ENCODE measurements at regions not wholly inside any gene's neighbourhood (a gene's known extent, or its start where the extent isn't known, plus 50 kb on each side); places are given as distances from the start of the nearest gene placed in this dataset.

DNA sequence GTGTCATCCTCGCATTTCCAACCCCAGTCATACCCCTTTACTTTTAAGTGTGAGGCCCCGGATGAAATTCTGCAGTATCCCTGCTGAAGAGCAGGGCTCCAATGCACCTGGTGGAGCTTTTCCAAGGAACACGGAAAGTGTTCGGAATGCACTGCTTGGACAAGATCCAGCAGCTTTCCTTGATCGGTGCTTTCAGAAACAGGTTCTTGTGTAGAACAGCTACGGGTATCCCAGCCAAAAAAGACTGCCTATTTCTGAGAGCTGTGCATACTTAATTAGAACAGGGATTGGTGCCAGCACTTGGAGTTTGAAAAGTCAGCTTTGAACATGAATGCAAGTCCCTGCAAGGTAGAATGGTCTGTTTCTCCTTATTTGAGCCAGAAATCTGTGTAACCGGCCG lies 87.2 kb upstream of the C1QTNF9B start:
- no peak for DNase-seq

DNA sequence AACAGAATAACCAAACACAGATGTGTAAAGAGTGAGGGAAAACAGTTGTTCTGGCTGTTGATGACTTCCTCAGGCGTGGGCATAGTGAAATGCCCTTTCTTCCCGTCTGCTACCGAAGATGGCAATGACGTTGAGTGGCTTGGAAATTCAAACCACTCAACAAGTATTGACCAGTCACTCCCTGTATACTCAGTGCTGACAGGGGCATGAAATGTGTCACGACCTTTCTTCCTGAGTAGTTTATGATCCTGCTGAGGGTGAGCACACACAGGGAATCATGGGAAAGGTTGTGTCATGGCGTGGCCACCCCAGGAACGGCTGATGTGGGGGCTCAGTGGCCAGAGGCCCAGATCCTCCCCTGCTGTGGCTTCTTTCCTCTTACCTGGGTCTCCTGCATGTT lies 87.8 kb upstream of the C1QTNF9B start:
- DNase-seq, result no peak

DNA sequence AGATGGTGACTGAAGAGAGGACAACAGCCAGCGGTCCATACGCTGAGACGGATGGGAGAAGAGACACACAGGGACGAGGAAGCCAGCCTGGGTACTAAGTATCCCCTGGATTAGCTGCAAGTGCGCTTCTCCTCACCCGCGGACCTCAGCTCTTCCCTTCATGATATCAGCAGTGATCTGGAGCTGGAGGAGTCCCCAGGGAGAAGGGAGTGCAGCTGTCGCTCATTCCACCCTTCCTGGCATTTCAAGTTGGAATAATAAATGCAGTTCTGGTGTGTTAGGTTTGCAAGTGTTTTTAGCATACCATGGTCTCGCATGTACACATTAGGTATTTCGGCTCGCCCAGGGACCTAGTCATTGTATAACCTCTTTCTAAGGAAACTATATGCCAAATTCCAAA lies 88.5 kb upstream of the C1QTNF9B start:
- DNase-seq, result no peak

DNA sequence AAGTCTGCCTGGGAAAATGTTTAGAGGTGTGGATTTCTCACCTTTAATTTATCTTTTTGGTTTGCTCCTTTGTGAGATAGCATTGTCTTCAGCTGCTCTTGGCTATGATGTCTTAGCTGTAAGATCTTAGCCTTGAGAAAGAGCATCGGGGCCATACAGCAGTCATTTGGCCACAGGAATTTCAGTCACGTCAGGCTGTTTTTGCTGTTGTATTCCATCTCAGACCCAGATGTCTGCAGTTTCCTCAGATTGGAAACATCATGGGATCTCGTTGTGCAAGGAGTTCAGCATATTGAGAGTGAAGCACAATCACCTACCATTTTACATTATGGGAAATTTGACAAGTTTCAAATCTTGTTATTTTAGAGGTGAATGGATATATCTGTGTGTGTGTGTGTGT lies 89.3 kb upstream of the C1QTNF9B start:
- DNase-seq, result no peak

DNA sequence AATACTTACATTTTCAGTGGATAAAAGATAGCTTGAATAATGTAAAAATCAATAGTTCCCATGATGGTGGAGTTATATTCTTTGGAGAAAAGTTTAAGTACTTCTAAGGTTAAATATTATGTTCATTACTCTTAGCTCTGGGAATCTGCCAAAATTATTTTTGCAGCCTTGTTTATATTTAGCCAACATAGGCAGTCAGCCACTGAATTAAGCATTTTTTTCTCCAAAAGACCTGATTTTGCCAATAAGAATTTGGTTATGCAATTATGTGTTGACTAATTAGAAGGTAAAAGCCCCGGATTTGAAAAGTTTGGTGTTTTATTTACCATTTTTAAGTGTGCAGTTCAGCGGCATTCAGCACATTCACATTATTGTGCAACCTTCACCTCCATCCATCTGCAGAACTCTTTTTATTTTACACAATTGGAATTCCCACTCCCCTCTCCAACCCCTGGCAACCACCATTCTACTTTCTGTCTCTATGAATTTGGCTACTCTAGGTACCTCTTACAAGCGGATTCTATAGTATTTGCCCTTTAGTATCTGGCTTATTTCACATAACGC lies 90.1 kb upstream of the C1QTNF9B start:
- no peak for DNase-seq

DNA sequence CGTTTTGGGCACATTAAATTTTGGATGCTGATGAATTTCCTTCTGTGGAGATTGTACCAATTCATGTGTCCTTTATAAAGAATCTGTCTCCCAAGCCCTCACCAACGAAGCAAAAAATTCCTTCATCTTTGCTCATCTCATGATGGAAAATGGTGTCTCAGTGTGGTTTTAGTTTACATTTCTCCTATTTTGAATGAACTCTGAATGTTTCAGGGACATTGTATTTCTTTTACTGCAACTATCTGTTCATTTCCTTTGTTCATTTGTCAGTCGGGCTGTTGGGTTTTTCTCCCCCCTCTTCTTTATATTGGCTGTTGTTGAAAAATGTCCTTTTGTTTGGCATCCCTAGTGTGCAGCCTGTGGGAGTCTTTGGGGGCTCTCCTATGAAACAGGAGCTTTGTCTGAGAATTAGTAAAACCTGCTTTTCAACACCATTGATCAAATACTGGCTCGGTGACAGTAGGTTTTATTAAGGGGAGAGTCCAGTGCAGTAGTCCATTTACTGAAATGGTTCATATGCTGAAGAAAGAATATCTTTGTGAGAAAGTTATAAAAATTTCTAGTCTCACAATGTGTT lies 91.3 kb upstream of the C1QTNF9B start:
- no peak for DNase-seq

DNA sequence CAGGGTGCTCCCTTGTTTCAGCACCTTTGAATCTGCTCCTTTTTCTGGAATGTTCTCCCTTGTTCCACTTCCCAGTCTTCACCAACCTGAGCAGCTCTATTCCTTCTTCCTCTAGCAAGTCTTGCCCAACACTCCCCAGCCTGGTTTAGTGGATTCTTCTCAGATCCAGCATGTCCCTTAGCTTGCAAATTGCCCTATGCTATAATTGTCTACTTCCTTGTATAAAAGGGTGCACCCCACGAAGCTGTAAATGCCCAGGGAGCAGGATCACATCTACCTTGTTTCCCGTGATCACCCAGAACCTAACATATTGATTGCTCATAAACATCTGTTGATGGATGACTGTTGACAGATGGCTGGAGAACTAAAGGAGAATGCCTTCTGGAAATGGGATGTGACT lies 93.2 kb upstream of the C1QTNF9B start:
- DNase-seq, result no peak

DNA sequence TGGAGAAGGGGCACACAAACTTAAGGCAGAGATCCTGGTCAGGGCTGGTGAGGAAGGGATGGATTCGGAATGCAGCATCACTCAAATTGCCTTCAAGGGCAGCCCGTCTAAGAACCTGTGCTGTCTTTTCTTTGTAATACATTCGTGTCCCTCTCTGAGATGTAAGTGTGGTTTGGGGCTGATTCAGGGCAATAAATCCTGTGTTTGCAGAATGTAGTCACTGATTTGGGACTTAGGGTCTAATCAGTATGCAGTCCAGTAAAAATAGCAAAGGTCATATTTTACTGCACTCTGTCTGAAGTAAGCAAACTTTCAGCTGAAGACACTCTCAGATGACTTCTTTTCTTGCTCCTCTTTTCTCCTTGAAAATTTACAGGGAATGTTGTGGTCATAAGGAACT lies 93.8 kb upstream of the C1QTNF9B start:
- DNase-seq, result no peak

DNA sequence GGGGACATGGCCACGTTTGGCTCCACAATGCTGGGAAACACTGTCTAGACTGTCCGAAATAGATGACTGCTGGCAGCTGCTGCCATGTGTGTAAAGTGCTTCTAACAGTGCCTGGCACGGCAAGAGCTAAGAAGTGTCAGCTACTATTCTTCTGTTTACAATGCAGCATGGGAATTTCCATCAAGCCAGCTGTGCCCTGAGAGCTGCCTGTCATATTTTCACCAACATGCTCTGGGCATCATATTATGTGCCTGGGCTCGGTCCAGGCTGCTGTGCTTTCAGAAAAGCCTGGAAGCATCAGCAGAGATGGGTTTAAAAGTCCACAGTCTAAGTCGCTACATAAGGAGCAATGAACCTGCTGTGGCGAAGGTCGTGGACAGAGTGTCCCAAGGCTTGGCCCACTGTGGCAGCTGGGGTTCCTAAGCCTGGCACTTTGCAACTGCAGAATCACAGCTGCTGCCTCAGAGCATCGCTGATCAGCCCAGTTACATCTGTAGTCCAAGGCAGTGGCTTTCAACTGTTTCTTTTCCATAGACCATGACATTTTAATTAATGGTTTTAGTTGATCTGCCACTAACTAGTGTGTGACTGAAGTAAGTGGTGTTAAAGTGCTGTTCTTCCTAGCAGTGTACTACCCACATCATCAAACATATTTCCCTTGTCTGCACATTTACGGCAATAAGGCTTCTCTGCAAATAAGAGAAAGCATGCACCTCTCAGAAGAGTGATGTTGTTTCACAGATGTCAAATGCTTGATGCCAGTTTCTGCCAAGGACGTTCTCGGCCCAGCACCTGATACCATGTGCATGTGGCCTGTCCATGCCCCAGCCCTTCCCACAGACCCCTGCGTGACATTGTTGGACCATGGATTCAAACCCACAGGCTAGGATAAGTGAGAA lies 95.7 kb upstream of the C1QTNF9B start:
- no peak for DNase-seq

DNA sequence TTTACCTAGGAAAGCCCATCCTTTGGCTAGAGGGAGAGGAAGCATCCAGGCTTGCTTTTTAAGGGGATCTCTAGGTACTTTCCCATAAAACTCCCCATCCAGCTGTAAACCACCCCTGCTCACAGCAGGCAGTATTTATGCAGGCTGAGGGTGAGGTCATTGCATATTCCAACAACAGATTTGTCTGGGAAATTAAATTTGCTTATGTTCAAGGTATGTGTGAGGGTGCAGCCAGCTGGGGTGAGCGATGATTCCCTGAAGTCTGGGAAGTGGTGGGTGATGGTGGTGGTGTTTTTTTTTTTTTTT lies 96.3 kb upstream of the C1QTNF9B start:
- no peak for DNase-seq

DNA sequence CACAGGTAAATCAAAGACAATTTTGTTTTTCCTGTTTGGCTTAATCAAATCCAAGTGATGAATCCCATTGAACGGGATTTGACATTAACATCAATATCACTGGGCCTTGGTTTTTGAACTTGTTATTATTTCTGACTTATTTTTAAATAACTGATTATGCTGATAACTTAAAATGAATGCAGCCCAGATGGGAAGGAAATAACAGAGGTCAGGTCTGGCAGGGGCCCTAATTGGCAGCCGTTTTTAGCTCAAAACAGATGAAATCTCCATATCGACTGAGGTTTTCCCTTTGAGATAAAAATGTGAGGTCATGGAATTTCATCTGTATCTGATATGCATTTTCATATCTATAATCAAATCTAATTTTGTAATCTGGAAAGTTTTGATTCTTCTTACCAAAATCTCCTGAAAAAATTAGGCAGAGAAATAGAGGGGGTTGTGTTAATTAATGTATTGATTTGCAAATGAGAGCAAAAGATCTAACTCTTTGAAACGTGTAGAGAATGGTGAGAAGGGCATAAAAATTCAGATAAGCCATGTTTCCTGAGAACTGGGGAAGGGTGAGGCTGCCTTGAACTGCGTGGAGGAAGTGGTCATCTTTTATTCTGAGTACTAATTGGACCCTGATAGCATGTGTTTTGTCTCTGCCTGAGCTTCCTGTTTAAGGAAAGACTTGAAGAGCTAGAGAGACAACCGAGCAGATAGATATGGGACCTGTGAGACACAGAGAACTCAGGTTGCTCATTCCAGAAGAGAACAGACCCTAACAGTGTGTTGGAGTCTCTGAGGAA lies 98.2 kb upstream of the C1QTNF9B start:
- no peak for DNase-seq

DNA sequence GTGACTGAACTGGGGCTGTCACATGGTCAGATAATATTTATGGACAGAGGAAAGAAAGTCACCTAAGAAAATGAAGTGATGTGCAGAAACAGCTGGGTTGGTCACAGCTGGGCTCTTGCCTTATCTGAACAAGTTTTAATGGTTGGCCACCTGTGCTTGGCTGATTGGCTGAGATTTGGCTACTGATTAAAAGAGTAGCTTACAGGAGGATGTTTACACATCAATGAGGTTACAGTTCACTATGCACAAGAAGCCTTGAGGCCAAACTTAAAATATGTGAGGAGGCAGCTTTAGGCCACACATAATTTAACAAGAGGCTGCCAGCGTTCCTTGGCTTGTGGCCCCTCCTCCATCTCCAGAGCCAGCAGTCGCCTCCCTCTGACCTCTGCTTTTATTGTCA lies 99.2 kb upstream of the C1QTNF9B start:
- no peak for DNase-seq

DNA sequence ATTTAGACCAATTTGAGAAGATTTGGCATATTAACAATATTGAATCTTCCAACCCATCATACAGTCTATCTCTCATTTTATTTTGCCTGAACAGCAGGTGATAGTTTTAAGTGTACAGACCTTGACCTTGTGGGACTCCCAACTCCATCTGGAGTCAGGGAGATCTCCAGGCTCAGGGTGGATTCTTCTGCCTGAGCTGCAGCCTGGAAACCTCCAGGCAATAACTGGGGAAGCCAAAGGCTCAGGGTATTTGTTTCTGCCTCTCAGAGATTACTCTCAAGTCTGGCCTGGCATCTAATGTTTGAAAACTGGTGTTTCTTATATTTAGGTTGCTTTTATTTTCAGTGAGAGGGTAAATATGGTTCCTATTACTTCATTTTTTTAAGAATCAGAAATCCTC lies 102.1 kb upstream of the C1QTNF9B start:
- DNase-seq, result no peak

DNA sequence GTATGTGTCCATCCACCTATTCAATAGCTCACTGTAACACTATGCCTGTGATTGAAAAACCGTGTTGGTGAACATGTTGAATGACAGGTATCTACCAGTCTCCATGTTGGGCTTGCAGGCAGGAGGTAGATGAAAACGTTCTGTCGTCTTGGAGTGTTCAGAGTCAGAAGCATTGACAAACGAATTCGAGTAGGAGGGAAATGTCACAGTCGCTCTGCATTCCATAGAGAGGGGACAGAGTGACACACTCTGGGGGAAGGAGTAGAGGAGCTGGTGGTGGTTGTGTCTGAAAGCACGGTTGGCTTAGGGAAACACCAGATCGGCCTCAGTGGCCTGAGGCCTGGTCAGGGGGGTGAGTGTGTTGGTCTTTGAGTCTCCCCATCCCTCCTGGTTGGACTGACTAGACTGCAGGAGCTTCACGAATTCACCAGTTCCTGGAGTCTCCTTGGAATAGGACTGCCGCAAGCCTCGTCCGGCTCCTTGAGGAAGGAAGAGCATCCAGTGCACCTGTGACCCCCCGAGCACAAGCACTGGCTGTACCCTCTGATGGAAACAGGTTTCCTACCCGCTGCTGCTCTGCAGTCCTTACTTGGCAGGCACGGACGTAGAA lies 105.0 kb upstream of the C1QTNF9B start:
- DNase-seq, result no peak

DNA sequence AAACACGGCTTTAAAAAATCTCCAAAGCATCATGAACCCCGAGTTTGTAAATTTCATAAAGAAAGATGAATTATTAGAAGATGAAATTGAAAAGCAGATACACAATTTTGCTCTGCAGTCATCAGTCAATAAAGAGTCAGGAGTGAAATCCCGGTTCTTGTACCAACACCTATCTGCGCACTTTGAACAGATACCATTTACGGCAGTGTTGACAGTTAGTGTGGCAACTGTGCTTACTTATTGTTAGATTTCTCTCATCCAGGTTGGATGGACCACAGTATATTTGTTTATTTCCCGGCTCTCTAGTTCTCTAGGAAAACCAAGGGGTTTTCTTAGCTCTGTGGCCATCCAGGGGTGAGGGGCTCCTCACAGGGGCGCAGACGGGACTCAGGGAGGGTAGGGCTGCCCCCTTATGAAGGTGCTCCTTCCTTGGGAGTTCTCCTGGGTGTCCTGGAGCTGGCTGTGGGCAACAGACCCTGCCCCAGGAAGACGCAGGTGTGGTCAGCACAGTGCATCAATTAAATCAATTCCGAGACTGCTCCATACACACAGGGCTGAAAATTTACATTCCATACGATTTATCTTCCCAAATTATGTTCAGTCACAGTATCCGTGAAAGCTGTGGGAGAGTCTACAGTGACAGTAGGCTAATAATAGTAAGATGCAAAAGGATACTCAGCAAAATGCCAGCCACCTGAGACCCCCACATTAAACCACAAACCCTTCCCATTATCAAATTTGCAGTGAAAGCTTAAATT lies 107.0 kb upstream of the C1QTNF9B start:
- DNase-seq, result no peak

DNA sequence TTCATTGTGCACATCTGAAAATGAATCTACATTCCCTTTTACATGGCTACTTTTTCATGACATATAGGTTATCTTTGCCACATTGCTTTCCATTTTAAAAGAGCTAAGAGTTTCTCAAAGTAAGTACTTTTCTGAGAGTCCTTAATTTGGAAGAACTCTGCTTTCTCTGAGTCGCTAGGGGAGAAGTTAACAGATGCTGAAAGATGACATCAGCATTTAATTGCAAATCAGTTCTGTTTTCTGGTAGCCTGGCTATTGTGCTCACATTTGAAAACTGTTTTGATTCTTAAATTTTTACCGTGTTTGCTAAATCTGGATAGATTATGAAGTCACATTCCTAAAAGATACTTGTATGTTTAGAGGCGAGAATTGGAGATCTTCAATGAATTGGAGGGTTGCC lies 107.7 kb upstream of the C1QTNF9B start:
- no peak for DNase-seq

DNA sequence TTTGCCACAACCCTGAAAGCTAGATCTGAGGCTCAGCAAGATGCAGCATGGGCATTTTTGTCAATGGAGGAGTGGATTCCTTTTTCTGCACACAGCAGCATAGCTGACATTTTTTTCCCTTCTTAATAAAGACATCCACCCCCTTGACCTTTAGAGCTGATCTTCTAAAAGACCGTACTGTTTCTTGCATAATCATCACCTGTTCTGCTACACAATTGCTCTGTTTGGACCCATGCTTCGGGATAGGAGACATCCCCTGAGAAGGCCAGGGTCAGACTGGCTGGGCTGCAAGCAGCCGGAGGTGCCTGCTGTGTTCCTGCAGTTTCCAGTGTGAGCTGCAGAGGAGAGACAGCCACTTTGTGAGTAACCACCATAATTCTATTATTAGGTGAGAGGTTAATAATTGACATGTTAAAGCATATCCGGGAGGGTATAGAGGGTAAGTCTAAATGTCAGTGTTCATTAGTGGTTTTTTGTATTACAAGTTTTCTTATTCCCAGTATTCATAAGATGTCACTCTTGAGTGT lies 108.5 kb upstream of the C1QTNF9B start:
- no peak for DNase-seq

DNA sequence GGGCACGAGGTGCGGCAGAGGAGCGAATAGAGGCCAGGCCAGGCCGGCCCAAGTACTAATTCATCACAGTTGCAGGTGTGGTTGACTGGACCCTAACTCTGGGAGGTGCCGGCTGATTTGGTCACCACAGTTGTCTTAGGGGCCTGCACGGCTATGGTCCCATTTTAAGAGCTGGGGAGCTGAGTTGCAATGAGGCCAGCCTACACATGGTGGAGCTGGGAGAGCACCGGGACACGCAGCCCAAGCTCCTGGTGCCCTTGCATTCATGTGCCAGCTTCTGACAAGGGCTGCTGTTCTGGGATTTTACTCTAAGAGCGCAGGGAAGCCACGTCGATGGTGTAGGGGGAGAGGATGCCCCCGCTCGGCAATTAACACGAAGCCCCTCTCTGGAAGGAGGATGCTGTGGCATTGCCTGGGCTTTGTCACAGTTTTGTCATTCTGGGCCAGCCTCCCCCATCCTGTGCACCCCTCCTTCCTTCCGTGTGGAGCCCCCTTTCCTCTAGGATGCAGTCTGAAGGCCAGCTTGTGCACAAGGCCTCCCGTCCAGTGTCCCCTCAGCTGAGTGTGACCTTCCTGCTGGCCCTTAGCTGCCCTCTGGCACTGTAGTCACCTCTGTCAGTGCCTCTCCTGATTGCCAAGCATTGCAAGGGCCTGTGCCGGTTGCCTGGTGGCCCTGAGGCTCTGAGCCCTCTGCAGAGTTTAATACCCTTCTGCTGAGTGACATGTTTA lies 109.4 kb upstream of the C1QTNF9B start:
- no peak for DNase-seq

DNA sequence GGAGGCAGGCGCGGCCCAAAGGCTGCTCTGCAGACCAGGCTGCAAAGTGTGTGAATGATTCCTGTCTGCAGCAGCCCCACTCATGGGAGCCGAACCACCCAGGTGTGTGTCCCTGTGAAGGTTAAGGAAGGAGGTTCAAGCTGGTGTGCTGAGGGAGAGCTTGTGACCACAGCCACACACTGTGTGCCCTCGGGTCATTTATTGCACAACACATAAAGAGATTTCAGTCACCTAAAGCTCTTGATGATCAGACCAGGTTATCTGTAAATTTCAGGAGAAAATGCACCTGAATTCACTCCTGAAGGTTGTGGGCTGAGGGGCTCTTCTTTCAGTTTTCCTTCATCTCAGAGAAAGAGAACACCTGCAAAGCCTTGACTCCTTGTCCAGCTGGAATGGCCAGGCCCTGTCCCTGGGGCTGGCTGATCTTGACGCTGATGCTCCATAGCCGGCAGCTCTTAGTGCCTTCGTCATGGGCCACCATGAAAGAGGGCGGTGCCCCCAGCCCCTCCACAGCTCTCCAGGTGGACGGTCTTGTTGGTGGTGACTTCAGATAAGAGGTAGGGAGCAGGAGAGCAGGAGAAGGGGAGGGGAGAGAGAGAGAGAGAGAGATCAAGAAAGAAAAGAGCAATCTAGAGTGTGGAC lies 110.8 kb upstream of the C1QTNF9B start:
- no peak for DNase-seq

DNA sequence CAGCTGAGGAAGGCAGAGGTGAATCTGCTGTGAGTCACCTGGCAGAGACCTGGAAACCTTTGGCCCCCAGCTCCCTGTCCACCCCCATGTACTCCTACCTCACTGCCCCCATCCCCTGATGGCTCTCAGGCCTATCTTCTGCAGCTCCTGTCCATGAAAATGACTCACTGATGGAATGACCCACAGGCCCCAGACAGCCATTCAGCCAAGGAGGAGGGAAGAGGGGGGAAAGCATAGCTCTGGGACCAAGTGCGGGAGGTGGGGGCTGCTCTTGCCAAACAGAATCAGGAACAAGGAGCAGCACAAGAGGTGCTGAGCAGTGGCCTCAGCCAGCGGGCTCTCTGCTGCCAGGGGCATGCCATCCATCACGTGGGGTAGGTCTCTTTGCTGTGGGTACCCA lies 111.4 kb upstream of the C1QTNF9B start:
- no peak for DNase-seq

DNA sequence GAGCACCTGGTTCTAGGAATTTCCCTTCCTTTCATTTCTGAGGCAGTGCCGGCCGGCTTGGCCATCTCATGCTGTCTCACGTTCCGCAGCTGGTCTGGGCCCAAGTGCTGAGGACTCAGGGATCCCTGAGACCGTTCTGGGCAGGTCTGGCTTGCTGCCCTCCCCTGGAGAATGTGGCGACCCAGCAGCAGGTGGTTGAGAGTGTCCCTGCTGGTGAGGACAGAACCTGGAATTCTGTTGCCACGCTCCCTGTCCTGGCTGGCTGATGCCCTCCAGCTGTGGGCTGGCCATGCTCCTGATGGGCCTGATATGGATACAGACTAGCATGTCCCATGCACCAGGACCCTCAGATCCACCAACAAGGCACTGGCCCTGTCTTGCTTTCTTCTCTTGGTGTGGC lies 114.0 kb upstream of the C1QTNF9B start:
- no peak for DNase-seq

All from SHP77 (cell line).